GM19324 (cell line): ENCODE measurements at regions not wholly inside any gene's neighbourhood (a gene's known extent, or its start where the extent isn't known, plus 50 kb on each side); places are given as distances from the start of the nearest gene placed in this dataset.

Source experiments
- ATAC-seq: cut with Tn5 transposase; IDR thresholded peaks from one replicate; pipeline ENCODE4 v1.9.1; 2021; ENCODE audit warnings: mild to moderate bottlenecking, moderate library complexity; ENCODE audit not compliant: unreplicated experiment, low FRiP score

DNA sequence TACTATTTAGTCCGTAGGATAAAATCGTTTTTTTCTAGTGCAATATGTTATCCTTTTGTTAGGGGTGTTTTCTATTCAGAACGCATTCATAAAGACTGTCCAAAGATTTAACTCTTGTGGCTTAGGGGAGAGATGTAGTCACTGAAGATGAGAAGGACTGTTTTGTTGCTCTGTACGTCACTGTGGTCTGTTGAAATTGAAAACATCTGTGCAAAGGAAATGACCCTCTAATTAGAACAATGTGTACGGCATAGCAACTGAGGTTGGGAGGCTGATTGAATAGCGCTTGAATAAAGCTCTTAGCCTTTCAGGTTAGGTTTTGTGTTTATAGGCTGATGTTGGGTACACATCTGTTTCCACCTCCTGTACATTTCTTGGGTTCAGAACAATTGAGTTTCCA lies 453.4 kb upstream of the AKR1E2 start:
- no peak for ATAC-seq

DNA sequence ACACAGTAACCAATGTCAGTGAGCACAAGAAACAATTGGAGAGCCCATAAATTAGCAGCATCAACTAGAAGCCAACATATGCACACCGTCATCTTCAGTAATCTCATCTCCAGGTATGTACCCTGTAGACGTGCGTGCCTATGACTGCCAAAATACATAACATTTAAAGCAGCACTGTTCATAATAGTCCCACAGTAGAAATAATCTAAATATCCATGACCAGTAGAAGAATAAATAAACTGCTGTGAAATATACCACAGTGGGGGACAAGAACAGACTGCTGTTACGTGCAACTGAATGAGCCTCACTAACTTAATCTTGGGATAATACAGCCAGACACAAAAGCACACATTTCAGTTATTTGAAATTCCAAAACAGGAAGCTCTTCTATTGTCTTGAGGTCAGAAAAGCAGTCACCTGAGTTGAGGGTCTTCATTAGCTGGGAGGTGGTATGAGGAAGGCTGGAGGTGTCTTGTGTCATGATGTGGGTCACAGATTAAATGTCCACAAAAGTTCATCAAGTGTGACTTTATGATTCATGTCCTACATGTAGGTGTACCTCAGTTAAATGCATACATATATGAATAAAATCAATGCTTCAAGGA lies 454.2 kb upstream of the AKR1E2 start:
- no peak for ATAC-seq

DNA sequence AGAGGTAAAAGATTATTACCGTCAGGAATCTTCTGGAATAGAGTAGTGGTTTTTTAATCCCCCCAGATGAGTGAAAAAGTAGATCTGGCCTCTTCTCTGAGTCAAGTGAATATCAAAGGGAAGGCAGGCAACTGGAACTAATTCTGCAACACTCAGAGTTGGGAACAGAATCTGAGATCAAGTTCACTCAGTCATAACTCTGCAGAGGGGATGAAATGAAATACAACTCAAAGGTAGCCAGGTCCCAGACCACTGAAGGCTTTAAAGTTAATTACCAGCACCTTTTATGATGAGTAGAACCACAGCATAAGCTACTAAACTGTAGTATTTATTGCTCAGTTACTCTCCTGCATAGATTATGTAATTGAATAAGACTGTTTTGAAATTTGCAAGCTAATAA lies 455.6 kb upstream of the AKR1E2 start:
- ATAC-seq = no peak

DNA sequence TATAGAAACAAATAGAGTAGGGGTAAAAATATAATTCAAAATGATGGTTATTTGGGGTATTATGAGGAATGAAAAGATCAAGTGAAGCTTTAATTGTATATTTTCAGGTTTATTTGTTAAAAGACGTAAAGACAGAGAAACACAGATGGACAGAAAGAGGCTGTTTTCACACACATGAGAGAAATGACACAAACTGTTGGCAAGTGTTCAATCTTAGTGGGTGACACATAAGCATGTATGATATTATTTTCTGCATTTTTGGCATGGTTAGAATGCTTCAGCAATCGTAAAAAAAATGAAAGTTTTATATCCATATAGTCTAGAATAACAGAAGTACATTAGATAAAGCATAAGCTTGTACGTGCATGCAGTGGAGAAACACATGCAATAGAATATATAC lies 464.4 kb upstream of the AKR1E2 start:
- ATAC-seq = no peak

DNA sequence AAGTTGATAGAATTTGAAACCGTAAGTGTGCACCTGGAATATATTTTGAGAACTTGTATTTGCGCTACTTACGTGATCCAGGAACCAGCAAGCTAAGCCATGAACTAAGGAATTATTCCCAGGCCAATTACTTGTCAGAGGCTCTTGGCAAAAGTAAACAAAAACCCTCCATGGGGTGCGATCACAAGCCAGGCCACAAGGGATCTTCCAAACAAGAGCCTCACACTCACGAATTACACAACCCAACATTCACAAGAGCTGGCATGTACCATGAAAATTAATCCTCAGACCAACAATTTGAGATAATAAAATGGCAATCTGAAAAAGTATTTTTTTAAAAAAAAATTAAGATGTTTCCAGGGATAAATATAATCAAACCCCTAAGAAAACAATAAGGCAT lies 467.0 kb upstream of the AKR1E2 start:
- no peak for ATAC-seq

DNA sequence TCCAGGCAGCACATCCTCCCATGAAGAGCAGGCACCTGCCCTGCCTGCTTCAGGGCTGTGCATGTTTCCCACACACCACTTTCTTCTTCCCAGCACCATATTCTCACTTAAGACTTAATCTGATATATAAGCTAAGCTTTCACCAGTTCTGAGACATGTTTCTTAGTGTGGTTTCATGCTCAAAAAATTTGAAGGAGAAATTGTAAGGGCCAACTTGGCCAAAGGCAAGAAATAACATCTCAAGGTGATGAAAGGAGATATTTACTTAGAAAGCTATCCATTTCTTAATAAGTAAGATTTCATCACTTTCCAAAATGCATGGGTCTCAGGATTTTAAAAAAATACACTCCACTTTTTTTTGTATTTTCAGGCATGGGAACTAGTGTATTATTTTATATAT lies 468.1 kb upstream of the AKR1E2 start:
- ATAC-seq = no peak

DNA sequence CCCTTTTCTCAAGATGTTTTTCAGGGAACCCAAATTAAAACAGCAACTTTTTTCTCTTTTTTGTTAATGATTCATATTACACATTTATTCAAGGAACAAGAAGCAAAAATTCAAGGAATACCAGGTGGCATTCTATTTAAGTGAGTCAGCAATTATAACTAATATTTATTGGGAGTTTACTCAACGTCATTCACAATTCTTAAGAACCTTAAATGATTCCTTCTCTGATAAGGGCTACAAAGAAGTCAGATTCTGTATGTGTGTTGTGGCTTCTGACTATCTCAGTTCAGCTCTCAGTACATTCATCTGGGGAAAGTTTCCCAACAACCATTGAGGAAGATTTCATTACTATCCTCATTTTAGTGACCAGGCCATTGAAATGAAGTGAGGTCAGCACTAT lies 470.7 kb upstream of the AKR1E2 start:
- ATAC-seq = no peak

DNA sequence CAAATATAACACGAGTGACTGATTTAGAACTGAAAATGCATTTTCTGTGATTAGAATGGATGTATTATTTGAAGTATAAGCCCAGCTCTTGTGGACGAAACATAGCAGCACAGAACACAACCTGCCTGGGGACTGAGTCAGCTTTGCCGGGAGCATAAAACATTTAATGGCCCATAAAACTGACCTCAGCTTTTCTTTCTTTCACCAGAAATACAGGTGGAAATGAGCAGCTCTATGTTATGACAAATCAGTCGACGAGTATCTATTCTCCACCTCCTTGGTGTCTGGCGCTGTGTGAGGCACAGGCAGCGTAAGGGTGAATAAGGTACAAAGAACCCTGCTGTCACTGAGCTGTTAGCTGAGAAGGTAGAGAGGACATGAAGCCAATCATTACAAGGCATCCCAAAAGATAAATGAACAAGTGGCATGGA lies 471.6 kb upstream of the AKR1E2 start:
- ATAC-seq = no peak

DNA sequence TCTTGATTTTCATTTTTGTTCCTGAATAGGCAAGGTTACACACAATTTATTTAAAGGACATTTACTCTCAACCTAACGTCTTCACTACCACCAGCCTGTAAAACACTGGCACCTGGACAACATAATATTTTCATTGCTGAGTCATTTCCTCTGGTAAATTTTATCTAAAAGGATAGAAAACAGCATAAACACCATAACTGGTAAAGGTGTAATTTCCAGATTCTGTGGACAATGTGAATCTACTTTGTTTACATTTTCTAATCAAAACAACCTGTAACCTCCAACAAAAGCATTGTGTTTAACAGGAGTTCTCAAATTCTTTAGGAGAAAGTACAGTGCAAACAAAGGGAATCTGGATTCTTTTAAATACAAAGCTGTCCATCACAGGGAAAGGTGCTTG lies 472.0 kb upstream of the AKR1E2 start:
- no peak for ATAC-seq

DNA sequence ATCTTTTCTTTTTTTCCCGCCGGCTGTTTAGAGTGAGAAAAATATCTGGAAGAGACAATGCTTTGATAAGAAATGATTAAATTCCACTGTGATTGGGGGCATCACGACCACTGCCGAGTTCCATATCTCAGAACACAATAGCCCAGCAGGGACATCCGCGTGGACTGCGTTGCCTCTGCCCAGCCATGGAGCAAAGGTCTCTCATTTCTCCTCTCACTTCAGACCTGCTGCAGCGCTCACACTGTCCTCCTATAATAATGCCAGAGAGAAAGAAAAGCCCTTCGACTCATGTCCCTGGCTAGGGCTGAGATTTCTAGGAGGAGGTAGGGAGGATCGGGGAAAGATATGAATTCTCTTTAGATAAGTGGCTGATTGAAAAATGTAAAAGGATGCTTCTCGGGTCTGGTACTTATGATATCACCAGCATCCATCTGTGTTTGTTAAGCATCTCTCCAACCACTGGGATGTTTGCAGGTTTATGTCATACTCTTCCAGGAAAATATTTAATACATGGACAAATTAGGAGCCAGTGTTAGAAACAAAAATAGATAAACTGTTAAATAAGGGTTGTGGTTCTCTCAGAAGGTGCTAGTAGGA lies 472.9 kb upstream of the AKR1E2 start:
- ATAC-seq = no peak

DNA sequence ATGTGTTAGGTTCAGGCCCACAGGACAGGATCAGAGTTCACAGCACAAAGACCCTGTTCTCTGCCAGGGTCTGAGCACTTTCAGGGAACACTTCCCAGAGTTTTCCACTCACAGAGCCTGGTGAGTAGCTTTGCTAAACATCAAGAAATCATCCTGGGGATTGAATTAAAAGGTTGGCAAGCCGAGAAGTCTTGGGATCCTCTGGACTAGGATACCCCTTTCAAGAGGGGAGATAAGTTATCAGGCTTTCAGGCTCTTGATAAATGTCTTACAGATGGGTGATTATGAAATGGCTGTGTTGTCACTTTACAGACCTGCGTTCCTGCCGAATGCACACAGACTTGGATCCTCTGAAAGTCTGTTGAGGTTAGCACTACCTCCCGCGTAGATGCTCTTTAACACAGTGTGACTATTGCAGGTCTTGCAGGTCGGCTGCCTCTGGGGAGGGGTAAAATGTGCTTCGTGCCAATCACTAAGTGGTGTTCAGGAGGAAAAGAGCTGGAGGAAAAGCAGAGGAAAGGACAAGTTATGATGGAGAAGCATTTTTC lies 473.5 kb upstream of the AKR1E2 start:
- ATAC-seq = no peak

DNA sequence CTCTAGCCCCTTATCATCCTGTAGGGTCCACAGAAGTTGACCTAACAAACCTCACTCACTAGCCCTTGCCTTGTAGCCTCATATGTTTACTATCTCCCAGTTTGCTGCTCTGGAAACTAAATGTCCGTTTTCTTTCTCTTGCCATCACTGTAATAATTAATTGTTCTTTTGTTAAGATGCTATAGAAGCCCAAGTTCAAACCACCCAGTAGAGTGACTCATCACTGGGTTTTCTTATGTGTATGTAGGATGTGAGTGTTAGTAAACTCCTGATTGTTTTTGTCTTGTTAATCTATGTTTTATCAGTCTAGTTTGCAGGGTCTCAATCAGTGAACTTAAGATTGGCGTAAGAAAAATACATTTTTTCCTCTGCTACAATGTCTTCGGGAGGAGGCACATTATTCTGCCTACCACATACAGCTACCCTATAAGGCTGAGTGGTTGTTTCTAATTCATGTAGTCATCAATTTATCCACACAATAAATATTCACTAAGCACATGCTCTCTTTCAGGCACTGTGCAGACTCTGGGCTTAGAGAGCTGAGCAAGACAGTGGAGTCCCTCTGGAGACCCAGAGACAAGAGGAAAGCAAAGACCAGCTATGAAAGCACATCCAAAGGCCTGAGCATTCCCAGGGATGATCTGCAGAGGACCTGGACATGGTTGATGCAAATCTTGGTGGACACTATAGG lies 474.1 kb upstream of the AKR1E2 start:
- no peak for ATAC-seq

DNA sequence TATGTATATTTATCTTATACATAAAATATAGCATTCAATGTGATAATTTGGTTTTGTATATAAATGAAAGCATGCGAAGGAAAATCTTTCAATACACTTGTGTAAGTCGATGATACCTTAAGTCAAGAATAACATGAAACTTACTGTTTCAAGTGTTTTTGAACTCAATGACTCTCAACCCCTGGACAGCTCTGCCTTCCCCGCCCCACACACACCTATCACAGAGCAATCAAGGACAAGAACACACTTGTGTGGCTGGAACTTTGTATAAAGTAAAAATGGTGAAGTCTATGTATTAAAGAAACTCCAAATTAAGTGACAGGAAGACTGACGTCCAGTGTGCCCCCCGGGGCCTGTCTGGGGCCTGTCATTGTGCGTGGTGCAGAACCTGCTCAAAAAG lies 478.6 kb upstream of the AKR1E2 start:
- no peak for ATAC-seq

DNA sequence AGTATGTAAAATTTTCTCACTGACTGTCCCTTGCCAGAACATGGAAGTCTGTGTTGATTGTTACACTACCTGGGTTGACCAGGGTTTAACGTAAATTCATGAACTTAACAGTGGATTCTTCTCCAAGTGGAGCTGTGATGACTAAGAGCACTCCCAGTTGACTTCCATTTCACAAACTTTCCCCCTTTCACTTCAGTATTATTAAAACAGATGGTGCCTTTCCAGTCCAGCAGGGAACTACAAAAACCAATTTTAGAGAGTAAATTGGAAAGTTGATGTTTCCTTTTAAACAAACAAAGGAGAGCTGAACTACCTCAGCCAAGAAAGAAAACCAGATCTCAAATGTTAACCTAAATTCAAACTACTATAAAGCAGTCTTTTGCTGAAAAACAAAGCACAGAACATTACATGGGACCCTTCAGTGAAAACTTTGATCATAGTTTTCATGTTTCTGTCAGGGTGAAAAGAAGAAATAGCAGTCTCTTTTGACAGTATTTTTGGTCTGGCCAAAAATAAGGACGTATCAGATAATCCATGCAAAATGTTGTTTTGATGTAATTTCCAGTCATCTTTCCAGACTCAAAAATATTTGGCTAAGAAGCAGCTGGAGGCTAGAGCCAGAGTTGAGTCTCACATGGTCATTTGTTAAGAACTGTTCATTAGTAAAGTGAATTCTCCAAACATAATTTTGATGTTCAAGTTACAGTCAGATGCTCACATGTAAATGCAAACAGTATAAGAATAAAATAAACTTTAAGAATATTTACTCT lies 479.9 kb upstream of the AKR1E2 start:
- no peak for ATAC-seq

DNA sequence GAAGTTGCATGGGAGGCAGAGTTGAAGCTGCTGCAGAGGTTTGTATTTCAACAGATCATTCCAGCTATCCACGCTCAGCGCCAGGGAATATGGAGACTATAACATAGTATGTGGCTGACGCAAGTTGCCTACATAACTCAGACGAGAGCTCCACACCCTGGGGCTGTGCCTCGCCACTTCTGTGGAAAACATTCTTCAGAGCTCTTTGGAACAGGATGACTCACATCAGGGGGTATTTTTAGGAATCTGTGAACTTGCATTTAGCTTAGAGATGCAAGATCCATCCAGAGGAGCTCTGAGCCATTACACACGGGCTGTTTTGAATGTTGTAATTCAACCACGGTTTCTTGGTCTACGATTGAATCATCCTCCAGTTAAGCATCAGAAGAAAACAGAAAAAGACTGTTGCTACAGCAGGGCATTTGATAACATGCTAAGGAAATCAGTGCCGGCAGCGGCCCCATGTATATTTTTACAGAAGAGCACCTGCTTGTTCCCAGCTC lies 481.5 kb upstream of the AKR1E2 start:
- no peak for ATAC-seq

DNA sequence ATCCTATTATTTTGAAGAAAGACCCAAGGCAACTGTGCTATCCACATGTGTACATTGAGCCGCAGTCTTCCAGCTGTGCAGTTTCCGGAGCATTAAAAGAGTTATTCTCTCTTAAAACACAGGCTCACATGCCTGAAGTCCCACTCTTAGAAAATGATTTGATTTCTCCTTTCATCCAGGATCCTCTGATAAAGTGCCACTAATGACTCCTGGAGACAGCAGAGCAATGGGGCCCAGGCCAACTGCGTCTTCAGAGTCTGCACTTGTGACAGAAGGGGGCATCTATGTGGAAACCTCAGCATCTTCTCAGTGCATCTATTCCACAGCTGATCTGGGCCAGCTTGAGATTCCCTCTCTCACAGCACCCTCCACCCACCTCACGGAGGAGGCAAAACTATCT lies 482.1 kb upstream of the AKR1E2 start:
- ATAC-seq = no peak

DNA sequence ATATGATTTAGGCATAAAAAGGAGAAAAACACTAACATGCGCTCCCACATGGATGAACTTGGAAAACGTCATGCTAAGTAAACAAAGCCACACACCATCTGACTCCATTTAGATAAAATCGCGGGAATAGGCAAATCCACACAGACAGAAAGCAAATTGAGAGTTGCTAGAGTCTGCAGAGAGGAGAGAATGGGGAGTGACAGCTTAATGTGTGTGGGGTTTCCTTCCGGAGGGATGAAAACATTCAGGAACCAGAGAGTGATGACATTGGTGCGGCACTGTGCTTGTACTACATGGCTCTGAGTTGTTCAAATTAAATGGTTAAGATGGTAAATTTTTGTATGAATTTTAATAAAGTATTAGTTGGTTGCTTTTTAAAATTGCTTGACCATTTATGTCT lies 482.9 kb upstream of the AKR1E2 start:
- ATAC-seq = no peak

DNA sequence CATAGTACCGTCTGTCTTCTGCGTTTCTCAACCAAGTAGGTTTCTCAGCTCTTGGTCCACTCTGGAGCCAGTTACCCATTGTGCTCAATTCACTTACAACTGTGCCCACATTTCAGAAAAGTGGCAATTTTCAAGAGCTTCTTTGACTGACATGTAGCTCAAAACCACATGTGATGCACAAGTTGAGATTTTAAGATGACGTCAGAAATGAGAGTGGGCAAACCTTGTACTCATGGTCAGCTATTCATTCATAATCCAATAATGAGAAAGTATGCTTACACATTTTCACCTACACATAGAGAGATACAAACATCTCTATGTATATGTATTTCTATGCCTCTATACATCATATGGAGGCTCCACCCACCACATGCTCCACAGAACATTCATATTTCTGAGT lies 487.2 kb upstream of the AKR1E2 start:
- ATAC-seq = no peak

DNA sequence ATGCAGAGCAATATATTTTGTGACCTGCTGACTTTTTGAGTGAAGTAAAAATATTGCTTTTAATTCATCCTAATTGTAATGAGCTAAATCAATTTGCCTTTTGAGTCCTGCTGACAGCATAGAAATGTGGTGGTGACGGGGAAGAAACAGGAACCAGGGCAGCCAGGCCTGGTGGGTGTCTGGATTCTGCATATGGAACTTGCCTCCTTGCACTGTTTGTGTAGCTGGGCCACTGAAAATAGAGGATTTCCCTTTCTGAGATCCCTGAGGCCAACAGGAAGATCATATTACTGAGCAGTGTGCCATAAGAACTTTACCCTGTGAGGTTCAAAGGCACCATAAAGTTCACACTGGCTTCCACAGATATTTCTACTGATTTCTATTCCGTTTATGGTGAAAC lies 488.4 kb upstream of the AKR1E2 start:
- no peak for ATAC-seq

DNA sequence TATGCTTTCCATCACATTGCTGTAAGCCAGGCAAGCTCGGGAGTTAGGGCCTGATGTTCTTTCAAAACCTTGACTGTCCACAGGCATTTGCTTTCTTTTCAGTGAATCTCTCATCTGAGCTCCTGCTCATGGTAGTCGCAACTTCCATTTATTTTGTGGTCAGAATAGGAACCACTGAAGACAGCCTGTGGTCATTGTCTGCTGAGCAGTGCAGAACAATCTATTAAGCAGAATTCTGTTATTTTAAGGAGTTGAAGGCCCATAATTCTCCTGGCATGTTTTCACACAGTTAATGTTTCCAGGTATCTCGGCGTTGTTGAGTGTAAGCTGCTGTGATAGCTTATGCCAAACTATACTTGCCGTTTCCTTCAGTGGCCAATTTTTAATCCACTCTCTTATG lies 491.1 kb upstream of the AKR1E2 start:
- ATAC-seq = no peak

DNA sequence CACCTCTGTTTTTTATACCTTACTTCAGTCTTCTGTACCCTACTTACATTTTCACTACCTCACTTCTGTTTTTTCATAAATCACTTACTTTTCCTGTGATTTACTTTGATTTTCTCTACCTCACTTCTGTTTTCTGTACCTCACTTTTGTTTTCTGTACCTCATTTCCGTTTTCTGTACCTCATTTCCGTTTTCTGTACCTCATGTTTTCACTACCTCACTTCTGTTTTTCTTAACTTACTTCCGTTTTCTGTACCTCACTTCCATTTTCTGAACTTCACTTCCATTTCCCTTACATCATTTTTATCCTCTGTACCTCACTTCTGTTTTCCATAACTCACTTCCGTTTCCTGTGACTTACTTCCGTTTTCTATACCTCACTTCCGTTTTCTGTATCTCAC lies 492.0 kb upstream of the AKR1E2 start:
- no peak for ATAC-seq
